ENCODE measurements at regions not wholly inside any gene's neighbourhood (a gene's known extent, or its start where the extent isn't known, plus 50 kb on each side); places are given as distances from the start of the nearest gene placed in this dataset.
A peak's percentile ranks its signal among the peaks of the same experiment; 100 is the strongest.

GRCh38 chr3:19668163-19668562 is 265.9 kb downstream of the EFHB start:
- Mint-ChIP-seq H3K27me3 (ENCODE audit: insufficient read depth) (no peaks in the 10 kb centered on the region), H3K36me3 (ENCODE audit: low read depth) (no peaks in the 10 kb centered on the region), H3K27ac (no peak overlapping the region), H3K9me3 (no peaks in the 10 kb centered on the region), H3K4me3 (no peak overlapping the region), H3K4me1 (no peaks in the 10 kb centered on the region)
- Histone ChIP-seq H3K27me3 (ENCODE audit: control insufficient read depth, insufficient read depth, low read length, poor library complexity, severe bottlenecking) (no peaks in the 10 kb centered on the region), H3K4me1 (ENCODE audit: control insufficient read depth, insufficient read depth, low read length) (no peaks in the 10 kb centered on the region), H3K9me3 (ENCODE audit: control insufficient read depth, low read length) (no peaks in the 10 kb centered on the region), H3K36me3 (ENCODE audit: control insufficient read depth, insufficient read depth, low read length) (no peaks in the 10 kb centered on the region), H3K27ac (ENCODE audit: low read depth, low read length) (no peak overlapping the region), H3K9ac (ENCODE audit: extremely low read depth, low read length, poor library complexity, severe bottlenecking) (no peak overlapping the region), H3K4me3 (ENCODE audit: low read length) (no peak overlapping the region)
- no peak for TF ChIP-seq CTCF (conservative IDR thresholded peaks at IDR 0.05)
- WGBS, 2 experiments (ENCODE audit: insufficient coverage in 1 of 2, insufficient read length in 1 of 2), result 91 to 100% methylated on average over 1 to 2 of the region's 2 CpGs
- peak; percentile 54 for DNase-seq

- no peak overlapping the region for H3K27ac ChIP-seq (ENCODE audit: low read depth, low read length)
- H3K4me1 ChIP-seq (ENCODE audit: control insufficient read depth, insufficient read depth, low read length), result no peaks in the 10 kb centered on the region
- no peaks in the 10 kb centered on the region for H3K36me3 ChIP-seq (ENCODE audit: control insufficient read depth, insufficient read depth, low read length)
- no peak overlapping the region for H3K9ac ChIP-seq (ENCODE audit: extremely low read depth, low read length, poor library complexity, severe bottlenecking)
- H3K4me3 ChIP-seq (ENCODE audit: low read length), result no peak overlapping the region
- no peaks in the 10 kb centered on the region for H3K9me3 ChIP-seq (ENCODE audit: control insufficient read depth, low read length)
- H3K4me3 Mint-ChIP-seq, result no peak overlapping the region
- no peaks in the 10 kb centered on the region for H3K4me1 Mint-ChIP-seq
- H3K9me3 Mint-ChIP-seq, result no peaks in the 10 kb centered on the region
- no peaks in the 10 kb centered on the region for H3K27me3 ChIP-seq (ENCODE audit: control insufficient read depth, insufficient read depth, low read length, poor library complexity, severe bottlenecking)
- DNase-seq, result no peak
- no peak for TF ChIP-seq CTCF (conservative IDR thresholded peaks at IDR 0.05)
- no peaks in the 10 kb centered on the region for H3K27me3 Mint-ChIP-seq (ENCODE audit: insufficient read depth)
- no peaks in the 10 kb centered on the region for H3K36me3 Mint-ChIP-seq (ENCODE audit: low read depth)
- H3K27ac Mint-ChIP-seq, result no peak overlapping the region
- WGBS, 2 experiments (ENCODE audit: insufficient coverage in 1 of 2, insufficient read length in 1 of 2), result 96 to 97% methylated on average over 6 of the region's 6 CpGs
Measured at GRCh38 chr3:19662486-19662885, 271.5 kb downstream of the EFHB start.

GRCh38 chr3:19652336-19652735 is 281.7 kb downstream of the EFHB start:
- H3K36me3 Mint-ChIP-seq (ENCODE audit: low read depth), result no peaks in the 10 kb centered on the region
- H3K27me3 Mint-ChIP-seq (ENCODE audit: insufficient read depth), result no peaks in the 10 kb centered on the region
- Histone ChIP-seq H3K9ac (ENCODE audit: extremely low read depth, low read length, poor library complexity, severe bottlenecking) (no peak overlapping the region), H3K4me1 (ENCODE audit: control insufficient read depth, insufficient read depth, low read length) (no peaks in the 10 kb centered on the region), H3K36me3 (ENCODE audit: control insufficient read depth, insufficient read depth, low read length) (no peaks in the 10 kb centered on the region), H3K9me3 (ENCODE audit: control insufficient read depth, low read length) (peaks cover 24% of the 10 kb centered on the region), H3K27ac (ENCODE audit: low read depth, low read length) (no peak overlapping the region), H3K27me3 (ENCODE audit: control insufficient read depth, insufficient read depth, low read length, poor library complexity, severe bottlenecking) (no peaks in the 10 kb centered on the region), H3K4me3 (ENCODE audit: low read length) (no peak overlapping the region)
- H3K9me3 Mint-ChIP-seq, result peaks cover 43% of the 10 kb centered on the region
- no peak for TF ChIP-seq CTCF (conservative IDR thresholded peaks at IDR 0.05)
- peaks cover 14% of the 10 kb centered on the region for H3K4me1 Mint-ChIP-seq
- H3K4me3 Mint-ChIP-seq, result no peak overlapping the region
- peak overlapping the region; percentile 76 for H3K27ac Mint-ChIP-seq
- DNase-seq, result peak; percentile 79

Measured in endodermal cell (in vitro differentiated cells).